ENCODE measurements at regions not wholly inside any gene's neighbourhood (a gene's known extent, or its start where the extent isn't known, plus 50 kb on each side); places are given as distances from the start of the nearest gene placed in this dataset.

- ChIA-PET POLR2A (no interaction called here), CTCF (no interaction called here)
- no peak for DNase-seq (ENCODE audit: extremely low spot score)
- no peak for TF ChIP-seq CTCF (IDR thresholded peaks at IDR 0.05; ENCODE audit: control extremely low read depth, extremely low read depth, low read depth, missing control alignments)
Measured at GRCh38 chr3:144820726-144821125, 849.1 kb downstream of the DIPK2A start.

- CTCF ChIA-PET = no interaction called here
- TF ChIP-seq CTCF (IDR thresholded peaks at IDR 0.05; ENCODE audit: control extremely low read depth, extremely low read depth, low read depth, missing control alignments) = no peak
- no peak for DNase-seq (ENCODE audit: extremely low spot score)
- POLR2A ChIA-PET = no interaction called here
Measured at GRCh38 chr3:144821583-144821982, 850.0 kb downstream of the DIPK2A start.

DNA sequence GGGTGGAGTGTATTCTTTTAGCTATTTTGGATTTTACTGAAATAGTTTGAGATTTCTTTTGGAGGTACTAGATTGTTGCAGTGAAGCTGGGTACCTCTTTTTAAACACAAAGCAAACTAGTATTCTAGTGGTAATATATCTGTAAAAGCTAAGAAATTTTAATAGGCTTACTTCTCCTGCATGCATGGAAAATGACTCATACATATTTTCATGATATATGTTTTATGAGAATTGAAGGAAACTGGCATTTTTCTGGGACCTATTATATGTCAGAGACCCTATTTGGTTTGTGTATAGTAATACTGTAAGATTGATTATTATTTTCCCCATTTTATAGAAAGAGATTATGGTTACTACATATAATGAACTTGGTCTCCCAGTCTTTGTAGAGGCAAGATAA is 851.0 kb downstream of the DIPK2A start:
- TF ChIP-seq CTCF (IDR thresholded peaks at IDR 0.05; ENCODE audit: control extremely low read depth, extremely low read depth, low read depth, missing control alignments) = no peak
- POLR2A ChIA-PET = no interaction called here
- CTCF ChIA-PET = no interaction called here
- no peak for DNase-seq (ENCODE audit: extremely low spot score)

- TF ChIP-seq CTCF (IDR thresholded peaks at IDR 0.05; ENCODE audit: control extremely low read depth, extremely low read depth, low read depth, missing control alignments) = no peak
- POLR2A ChIA-PET = no interaction called here
- CTCF ChIA-PET = no interaction called here
- DNase-seq (ENCODE audit: extremely low spot score) = no peak
Measured at GRCh38 chr3:144831955-144832716, 860.5 kb downstream of the DIPK2A start.

DNA sequence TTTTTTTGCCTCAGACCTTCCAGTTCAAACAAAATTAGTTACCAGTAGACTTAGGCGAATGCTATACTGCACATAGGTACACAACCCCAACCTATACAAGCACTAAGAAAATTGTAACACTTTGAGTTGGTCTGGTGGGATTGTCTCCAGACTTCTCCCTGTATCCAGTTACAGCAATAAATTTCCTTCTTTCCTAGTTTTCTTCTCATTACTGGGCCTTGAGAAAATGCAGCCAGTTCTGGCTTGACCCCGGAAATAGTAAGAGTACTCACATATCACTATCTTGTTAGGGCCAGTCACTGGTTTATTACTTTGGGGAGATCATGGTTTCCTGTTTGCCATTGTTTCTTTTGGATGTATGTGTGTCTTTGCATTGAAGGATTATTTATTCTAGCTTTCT is 868.4 kb downstream of the DIPK2A start:
- ChIA-PET POLR2A (no interaction called here), CTCF (no interaction called here)
- DNase-seq (ENCODE audit: extremely low spot score) = no peak
- TF ChIP-seq CTCF (IDR thresholded peaks at IDR 0.05; ENCODE audit: control extremely low read depth, extremely low read depth, low read depth, missing control alignments) = no peak

DNA sequence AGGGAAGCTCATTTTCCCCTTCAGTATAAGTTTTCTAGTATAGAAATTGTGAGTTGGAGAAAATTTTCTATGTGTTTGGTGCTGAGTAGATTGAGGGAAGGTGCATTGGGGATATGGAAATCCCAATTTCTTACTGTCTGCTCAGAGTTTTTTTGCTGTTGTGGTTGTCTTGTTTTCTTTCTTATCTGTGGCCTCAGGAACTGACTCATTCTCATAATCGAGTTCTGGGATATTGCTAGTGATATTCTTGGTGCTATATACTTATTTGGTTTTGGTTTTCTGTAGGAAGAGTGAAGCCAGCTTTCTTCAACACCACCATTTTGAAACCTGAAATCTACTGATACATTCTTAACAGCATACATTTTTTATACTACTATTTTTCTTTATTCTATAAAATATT is 869.2 kb downstream of the DIPK2A start:
- ChIA-PET POLR2A (no interaction called here), CTCF (no interaction called here)
- TF ChIP-seq CTCF (IDR thresholded peaks at IDR 0.05; ENCODE audit: control extremely low read depth, extremely low read depth, low read depth, missing control alignments) = no peak
- no peak for DNase-seq (ENCODE audit: extremely low spot score)

Data from GM10248 (cell line).